Testis (tissue), 2 donors: ENCODE measurements at regions not wholly inside any gene's neighbourhood (a gene's known extent, or its start where the extent isn't known, plus 50 kb on each side); places are given as distances from the start of the nearest gene placed in this dataset.

Source experiments
- CTCF ChIP-seq, 3 experiments: fragments of 450-650 bp in 2 of 3; fragments of 200-600 bp in 1 of 3; sonication (generic) in 1 of 3; IDR thresholded peaks; one replicate each; pipeline ENCODE4 v1.5.1; 2016 to 2019; ENCODE audit warnings: antibody characterized with exemption in 3 of 3, mild to moderate bottlenecking in 2 of 3, moderate library complexity in 1 of 3
- POLR2A ChIP-seq: fragments of 450-650 bp; IDR thresholded peaks from one replicate; pipeline ENCODE4 v1.6.1; 2017; ENCODE audit warnings: antibody characterized with exemption, mild to moderate bottlenecking, moderate library complexity

- no peak for TF ChIP-seq CTCF (IDR thresholded peaks at IDR 0.05)
- TF ChIP-seq POLR2A: no peak
Observed at GRCh38 chr5:166014256-166014655, 2277.2 kb upstream of the WWC1 start.
